HEK293 (cell line): ENCODE measurements at regions not wholly inside any gene's neighbourhood (a gene's known extent, or its start where the extent isn't known, plus 50 kb on each side); places are given as distances from the start of the nearest gene placed in this dataset.

Source experiments
- CTCF ChIA-PET: fragments of 350-600 bp; formaldehyde crosslinking; extraction: SDS; loops from one replicate; lab custom pipeline; 2021; ENCODE audit warnings: antibody characterized with exemption; lab: Yijun Ruan, JAX
- POLR2A ChIA-PET: fragments of 300-600 bp; formaldehyde crosslinking; extraction: SDS; loops from one replicate; lab custom pipeline; 2020; ENCODE audit warnings: antibody characterized with exemption, inconsistent platforms; lab: Yijun Ruan, JAX
- H3K27ac ChIP-seq: fragments of 200-500 bp; sonication (Bioruptor generic); 2 replicates; pipeline ENCODE4 v1.5.1; 2014; ENCODE audit warnings: low read depth, low read length, control low read depth, inconsistent platforms; ENCODE audit errors: extremely low read depth
- H3K36me3 ChIP-seq, 2 experiments: fragments of 200-500 bp in 1 of 2; sonication (Bioruptor generic) in 1 of 2; 1 replicate in 1 of 2; 2 replicates in 1 of 2; pipeline ENCODE4 v1.5.1; 2014 to 2017; ENCODE audit warnings: inconsistent platforms in 2 of 2, low read length in 2 of 2; ENCODE audit not compliant: control insufficient read depth in 2 of 2, insufficient read depth in 1 of 2
- H3K4me1 ChIP-seq: fragments of 200-500 bp; sonication (Bioruptor generic); 2 replicates; pipeline ENCODE4 v1.5.1; 2014; ENCODE audit warnings: mild to moderate bottlenecking, low read length, inconsistent platforms; ENCODE audit not compliant: control insufficient read depth, insufficient read depth
- H3K4me3 ChIP-seq: 2 replicates; pipeline ENCODE4 v1.5.1; 2011; ENCODE audit warnings: low read depth, mild to moderate bottlenecking, control low read depth, low read length, moderate library complexity
- H3K9me3 ChIP-seq: fragments of 200-500 bp; sonication (Bioruptor generic); 2 replicates; pipeline ENCODE4 v1.5.1; 2014; ENCODE audit warnings: low read depth, low read length, inconsistent platforms; ENCODE audit not compliant: control insufficient read depth, insufficient read depth
- ATF2 ChIP-seq: fragments of 450-650 bp; formaldehyde crosslinking; IDR thresholded peaks from 2 replicates; pipeline ENCODE4 v1.5.1; 2016; ENCODE audit warnings: missing biosample characterization, missing genetic modification characterization, low read depth
- HOXA7 ChIP-seq: sonication (generic); formaldehyde crosslinking; IDR thresholded peaks from 2 replicates; pipeline ENCODE4 v1.8.1; 2022; ENCODE audit warnings: missing genetic modification reagents, borderline replicate concordance
- KLF1 ChIP-seq: fragments of 450-650 bp; formaldehyde crosslinking; IDR thresholded peaks from 2 replicates; pipeline ENCODE4 v1.5.1; 2016; ENCODE audit warnings: missing biosample characterization, missing genetic modification characterization
- KLF10 ChIP-seq: fragments of 450-650 bp; IDR thresholded peaks from 2 replicates; pipeline ENCODE4 v1.5.1; 2018; ENCODE audit warnings: missing biosample characterization, mild to moderate bottlenecking, missing genetic modification characterization
- PRDM10 ChIP-seq: fragments of 450-650 bp; formaldehyde crosslinking; IDR thresholded peaks from 2 replicates; pipeline ENCODE4 v1.5.1; 2016; ENCODE audit warnings: missing biosample characterization, missing genetic modification characterization
- REST ChIP-seq: fragments of 450-650 bp; formaldehyde crosslinking; IDR thresholded peaks from 2 replicates; pipeline ENCODE4 v1.5.1; 2016; ENCODE audit warnings: missing biosample characterization, missing genetic modification characterization
- YY1 ChIP-seq: fragments of 450-650 bp; formaldehyde crosslinking; IDR thresholded peaks from 2 replicates; pipeline ENCODE4 v1.5.1; 2018; ENCODE audit warnings: missing biosample characterization, missing genetic modification characterization
- ZBTB7A ChIP-seq: fragments of 450-650 bp; formaldehyde crosslinking; IDR thresholded peaks from 2 replicates; pipeline ENCODE4 v1.5.1; 2016; ENCODE audit warnings: low read depth, missing biosample characterization, missing genetic modification characterization
- ZFP37 ChIP-seq: fragments of 450-650 bp; formaldehyde crosslinking; IDR thresholded peaks from 2 replicates; pipeline ENCODE4 v1.5.1; 2016; ENCODE audit warnings: missing biosample characterization, missing genetic modification characterization
- ZNF266 ChIP-seq: fragments of 450-650 bp; formaldehyde crosslinking; IDR thresholded peaks from 2 replicates; pipeline ENCODE4 v1.5.1; 2016; ENCODE audit warnings: missing biosample characterization, missing genetic modification characterization, low read depth
- ZNF501 ChIP-seq: fragments of 450-650 bp; formaldehyde crosslinking; IDR thresholded peaks from 2 replicates; pipeline ENCODE4 v1.5.1; 2016; ENCODE audit warnings: missing biosample characterization, missing genetic modification characterization
- ZNF555 ChIP-seq: fragments of 450-650 bp; formaldehyde crosslinking; conservative IDR thresholded peaks from 2 replicates; pipeline ENCODE4 v1.5.1; 2017; ENCODE audit warnings: missing biosample characterization, mild to moderate bottlenecking, missing genetic modification characterization, inconsistent platforms
- ZNF571 ChIP-seq: fragments of 450-650 bp; formaldehyde crosslinking; IDR thresholded peaks from 2 replicates; pipeline ENCODE4 v1.5.0; 2017; ENCODE audit warnings: missing biosample characterization, missing genetic modification characterization
- ZNF768 ChIP-seq: fragments of 450-650 bp; formaldehyde crosslinking; IDR thresholded peaks from 2 replicates; pipeline ENCODE4 v1.5.1; 2018; ENCODE audit warnings: missing biosample characterization, mild to moderate bottlenecking, missing genetic modification characterization
- TF ChIP-seq, protein P1 (sequence below): fragments of 450-650 bp; formaldehyde crosslinking; conservative IDR thresholded peaks from 2 replicates; pipeline ENCODE4 v1.5.1; 2016; ENCODE audit warnings: low read depth, missing biosample characterization, missing genetic modification characterization
- TF ChIP-seq, protein P2 (sequence below): fragments of 450-650 bp; IDR thresholded peaks from 2 replicates; pipeline ENCODE4 v1.5.1; 2018; ENCODE audit warnings: missing biosample characterization, mild to moderate bottlenecking, missing genetic modification characterization
- TF ChIP-seq, protein P3 (sequence below): fragments of 450-650 bp; formaldehyde crosslinking; IDR thresholded peaks from 2 replicates; pipeline ENCODE4 v1.5.1; 2016; ENCODE audit warnings: missing biosample characterization, missing genetic modification characterization

DNA sequence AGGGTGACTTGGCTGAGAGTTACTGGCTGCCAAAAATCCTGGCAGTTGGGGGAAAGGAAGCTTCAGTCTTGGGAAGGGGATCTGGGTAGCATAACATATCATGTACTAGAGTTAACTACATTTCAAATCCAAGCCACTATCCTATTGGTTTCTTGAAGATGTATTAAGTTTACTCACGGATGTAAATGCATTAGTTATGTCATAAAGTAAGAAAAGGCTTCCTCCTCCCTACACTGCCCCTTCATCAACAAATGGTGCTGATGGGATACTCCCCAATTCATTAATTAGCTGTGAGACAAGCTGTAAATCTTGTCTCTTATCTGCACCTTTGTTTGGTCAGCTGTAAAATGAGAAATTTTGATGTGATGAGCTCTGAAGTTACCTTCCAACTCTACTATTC is 150.1 kb upstream of the SOX5 start:
- Histone ChIP-seq H3K36me3 (no peaks in the 10 kb centered on the region), H3K9me3 (no peaks in the 10 kb centered on the region), H3K4me3 (no peak overlapping the region), H3K4me1 (no peaks in the 10 kb centered on the region), H3K27ac (no peak overlapping the region)
- POLR2A ChIA-PET = no interaction called here
- CTCF ChIA-PET = no interaction called here
- TF ChIP-seq KLF1 (tag by site-specific recombination) (no peak), PRDM10 (no peak), HOXA7 (CRISPR knock-in tag) (no peak), ZNF768 (tag by site-specific recombination) (no peak)

- H3K4me3 ChIP-seq = no peak overlapping the region
- ChIA-PET POLR2A (no interaction called here), CTCF (no interaction called here)
- H3K4me1 ChIP-seq = no peaks in the 10 kb centered on the region
- no peaks in the 10 kb centered on the region for H3K36me3 ChIP-seq
- H3K27ac ChIP-seq = no peak overlapping the region
- no peaks in the 10 kb centered on the region for H3K9me3 ChIP-seq
- TF ChIP-seq REST (tag by site-specific recombination) = peak; percentile 35; the same call in 1 of the 2 replicates
- TF ChIP-seq, protein P1, sequence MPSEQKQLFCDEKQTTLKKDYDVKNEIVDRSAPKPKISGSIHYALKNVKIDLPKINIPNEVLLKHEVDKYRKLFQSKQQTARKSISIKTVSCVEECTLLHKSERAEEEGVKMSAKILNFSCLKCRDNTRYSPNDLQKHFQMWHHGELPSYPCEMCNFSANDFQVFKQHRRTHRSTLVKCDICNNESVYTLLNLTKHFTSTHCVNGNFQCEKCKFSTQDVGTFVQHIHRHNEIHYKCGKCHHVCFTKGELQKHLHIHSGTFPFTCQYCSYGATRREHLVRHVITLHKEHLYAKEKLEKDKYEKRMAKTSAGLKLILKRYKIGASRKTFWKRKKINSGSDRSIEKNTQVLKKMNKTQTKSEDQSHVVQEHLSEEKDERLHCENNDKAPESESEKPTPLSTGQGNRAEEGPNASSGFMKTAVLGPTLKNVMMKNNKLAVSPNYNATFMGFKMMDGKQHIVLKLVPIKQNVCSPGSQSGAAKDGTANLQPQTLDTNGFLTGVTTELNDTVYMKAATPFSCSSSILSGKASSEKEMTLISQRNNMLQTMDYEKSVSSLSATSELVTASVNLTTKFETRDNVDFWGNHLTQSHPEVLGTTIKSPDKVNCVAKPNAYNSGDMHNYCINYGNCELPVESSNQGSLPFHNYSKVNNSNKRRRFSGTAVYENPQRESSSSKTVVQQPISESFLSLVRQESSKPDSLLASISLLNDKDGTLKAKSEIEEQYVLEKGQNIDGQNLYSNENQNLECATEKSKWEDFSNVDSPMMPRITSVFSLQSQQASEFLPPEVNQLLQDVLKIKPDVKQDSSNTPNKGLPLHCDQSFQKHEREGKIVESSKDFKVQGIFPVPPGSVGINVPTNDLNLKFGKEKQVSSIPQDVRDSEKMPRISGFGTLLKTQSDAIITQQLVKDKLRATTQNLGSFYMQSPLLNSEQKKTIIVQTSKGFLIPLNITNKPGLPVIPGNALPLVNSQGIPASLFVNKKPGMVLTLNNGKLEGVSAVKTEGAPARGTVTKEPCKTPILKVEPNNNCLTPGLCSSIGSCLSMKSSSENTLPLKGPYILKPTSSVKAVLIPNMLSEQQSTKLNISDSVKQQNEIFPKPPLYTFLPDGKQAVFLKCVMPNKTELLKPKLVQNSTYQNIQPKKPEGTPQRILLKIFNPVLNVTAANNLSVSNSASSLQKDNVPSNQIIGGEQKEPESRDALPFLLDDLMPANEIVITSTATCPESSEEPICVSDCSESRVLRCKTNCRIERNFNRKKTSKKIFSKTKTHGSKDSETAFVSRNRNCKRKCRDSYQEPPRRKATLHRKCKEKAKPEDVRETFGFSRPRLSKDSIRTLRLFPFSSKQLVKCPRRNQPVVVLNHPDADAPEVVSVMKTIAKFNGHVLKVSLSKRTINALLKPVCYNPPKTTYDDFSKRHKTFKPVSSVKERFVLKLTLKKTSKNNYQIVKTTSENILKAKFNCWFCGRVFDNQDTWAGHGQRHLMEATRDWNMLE = peak; percentile 75
- TF ChIP-seq YY1 (tag by site-specific recombination) = no peak
- TF ChIP-seq ZNF266 (tag by site-specific recombination) = 0 out of 2 replicates have a peak, but pooled peaks have one; percentile 17
- TF ChIP-seq ATF2 (tag by site-specific recombination) = no peak
- TF ChIP-seq ZNF571 (tag by site-specific recombination) = no peak
- TF ChIP-seq, protein P2, sequence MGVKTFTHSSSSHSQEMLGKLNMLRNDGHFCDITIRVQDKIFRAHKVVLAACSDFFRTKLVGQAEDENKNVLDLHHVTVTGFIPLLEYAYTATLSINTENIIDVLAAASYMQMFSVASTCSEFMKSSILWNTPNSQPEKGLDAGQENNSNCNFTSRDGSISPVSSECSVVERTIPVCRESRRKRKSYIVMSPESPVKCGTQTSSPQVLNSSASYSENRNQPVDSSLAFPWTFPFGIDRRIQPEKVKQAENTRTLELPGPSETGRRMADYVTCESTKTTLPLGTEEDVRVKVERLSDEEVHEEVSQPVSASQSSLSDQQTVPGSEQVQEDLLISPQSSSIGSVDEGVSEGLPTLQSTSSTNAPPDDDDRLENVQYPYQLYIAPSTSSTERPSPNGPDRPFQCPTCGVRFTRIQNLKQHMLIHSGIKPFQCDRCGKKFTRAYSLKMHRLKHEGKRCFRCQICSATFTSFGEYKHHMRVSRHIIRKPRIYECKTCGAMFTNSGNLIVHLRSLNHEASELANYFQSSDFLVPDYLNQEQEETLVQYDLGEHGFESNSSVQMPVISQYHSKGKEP = no peak
- TF ChIP-seq, protein P3, sequence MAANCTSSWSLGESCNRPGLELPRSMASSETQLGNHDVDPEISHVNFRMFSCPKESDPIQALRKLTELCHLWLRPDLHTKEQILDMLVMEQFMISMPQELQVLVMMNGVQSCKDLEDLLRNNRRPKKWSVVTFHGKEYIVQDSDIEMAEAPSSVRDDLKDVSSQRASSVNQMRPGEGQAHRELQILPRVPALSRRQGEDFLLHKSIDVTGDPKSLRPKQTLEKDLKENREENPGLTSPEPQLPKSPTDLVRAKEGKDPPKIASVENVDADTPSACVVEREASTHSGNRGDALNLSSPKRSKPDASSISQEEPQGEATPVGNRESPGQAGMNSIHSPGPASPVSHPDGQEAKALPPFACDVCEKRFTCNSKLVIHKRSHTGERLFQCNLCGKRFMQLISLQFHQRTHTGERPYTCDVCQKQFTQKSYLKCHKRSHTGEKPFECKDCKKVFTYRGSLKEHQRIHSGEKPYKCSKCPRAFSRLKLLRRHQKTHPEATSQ (tag by site-specific recombination) = no peak
- TF ChIP-seq ZNF501 (tag by site-specific recombination) = no peak
- TF ChIP-seq ZNF555 (tag by site-specific recombination) = peak; percentile 74
- TF ChIP-seq ZFP37 = no peak
- no peak for TF ChIP-seq KLF10 (tag by site-specific recombination)
- no peak for TF ChIP-seq ZBTB7A (tag by site-specific recombination)
Measured at GRCh38 chr12:24095245-24095644, 145.8 kb upstream of the SOX5 start.
